PC-9 (cell line): ENCODE measurements at regions not wholly inside any gene's neighbourhood (a gene's known extent, or its start where the extent isn't known, plus 50 kb on each side); places are given as distances from the start of the nearest gene placed in this dataset.

Source experiments
- BruUV-seq: library from RNA; stranded (reverse); fragments of 400-500 nt; replicated peaks from 2 replicates; lab custom pipeline; 2021; lab: Mats Ljungman, UMichigan
- CTCF ChIA-PET: fragments of 300-600 bp; sonication (Branson Sonifier 250); formaldehyde crosslinking; loops from one replicate; lab custom pipeline; 2022; ENCODE audit warnings: antibody characterized with exemption; lab: Charles Lee
- POLR2A ChIA-PET: fragments of 300-600 bp; sonication (Branson Sonifier 250); formaldehyde crosslinking; loops from one replicate; lab custom pipeline; 2022; ENCODE audit warnings: antibody characterized with exemption; ENCODE audit not compliant: unreplicated experiment; lab: Charles Lee
- DNase-seq, 2 experiments: peaks; one replicate each; pipeline versions ENCODE4 v3.0.0 to v3.0.0-alpha.2; 2015 to 2022; ENCODE audit warnings: mixed read lengths in 1 of 2
- H2AFZ ChIP-seq: fragments of 200-600 bp; sonication (generic); 2 replicates; pipeline ENCODE4 v1.8.1; 2017; ENCODE audit warnings: antibody characterized with exemption
- H3F3A ChIP-seq: fragments of 200-600 bp; sonication (generic); 2 replicates; pipeline ENCODE4 v1.8.1; 2017; ENCODE audit warnings: antibody characterized with exemption, mild to moderate bottlenecking, low read depth; ENCODE audit not compliant: insufficient read depth
- H3K27ac ChIP-seq: fragments of 200-600 bp; sonication (generic); 2 replicates; pipeline ENCODE4 v1.6.1; 2016; ENCODE audit warnings: mixed run types
- H3K27me3 ChIP-seq: fragments of 200-600 bp; sonication (generic); 2 replicates; pipeline ENCODE4 v1.6.1; 2016; ENCODE audit warnings: low read depth, mixed run types; ENCODE audit not compliant: insufficient read depth
- H3K36me3 ChIP-seq: fragments of 200-600 bp; sonication (generic); 2 replicates; pipeline ENCODE4 v1.6.1; 2016; ENCODE audit warnings: low read depth, mixed run types
- H3K4me1 ChIP-seq: fragments of 200-600 bp; sonication (generic); replicated peaks from 2 replicates; pipeline ENCODE4 v1.6.1; 2016; ENCODE audit warnings: mixed run types; ENCODE audit not compliant: insufficient read depth
- H3K4me2 ChIP-seq: fragments of 200-600 bp; sonication (generic); 2 replicates; pipeline ENCODE4 v1.6.1; 2017; ENCODE audit warnings: mixed run types
- H3K4me3 ChIP-seq: fragments of 200-600 bp; sonication (generic); 2 replicates; pipeline ENCODE4 v1.6.1; 2016; ENCODE audit warnings: mixed run types
- H3K79me2 ChIP-seq: fragments of 200-600 bp; sonication (generic); 2 replicates; pipeline ENCODE4 v1.6.1; 2017; ENCODE audit warnings: low read depth, mixed run types
- H3K9me2 ChIP-seq: fragments of 200-600 bp; sonication (generic); 2 replicates; pipeline ENCODE4 v1.8.1; 2017; ENCODE audit warnings: mild to moderate bottlenecking; ENCODE audit not compliant: insufficient read depth
- H3K9me3 ChIP-seq: fragments of 200-600 bp; sonication (generic); 2 replicates; pipeline ENCODE4 v1.8.1; 2016; ENCODE audit warnings: low read depth; ENCODE audit not compliant: insufficient read depth
- H4K20me1 ChIP-seq: fragments of 200-600 bp; sonication (generic); 2 replicates; pipeline ENCODE4 v1.8.1; 2017; ENCODE audit not compliant: insufficient read depth
- CTCF ChIP-seq: fragments of 200-600 bp; sonication (generic); conservative IDR thresholded peaks from 2 replicates; pipeline ENCODE4 v1.6.1; 2017; ENCODE audit warnings: mixed run types, antibody characterized with exemption, mild to moderate bottlenecking, moderate library complexity
- EZH2 ChIP-seq: fragments of 200-600 bp; sonication (generic); IDR thresholded peaks from 2 replicates; pipeline ENCODE4 v1.8.0; 2017; ENCODE audit warnings: antibody characterized with exemption, low read depth
- intact Hi-C: fragments of 100-400 bp; cut with micrococcal nuclease; formaldehyde crosslinking; loops from one replicate; pipeline ENCODE4 v1.10.0; 2022; ENCODE audit not compliant: unreplicated experiment

- no peak overlapping the region for H3K4me2 ChIP-seq
- DNase-seq, result no peak
- H3K9me2 ChIP-seq, result no peaks in the 10 kb centered on the region
- intact Hi-C loops, result no loop called here
- no peaks in the 10 kb centered on the region for H3K4me1 ChIP-seq
- no TSS peak for BruUV-seq
- H3K27ac ChIP-seq, result no peak overlapping the region
- H2AFZ ChIP-seq, result no peak overlapping the region
- H3K36me3 ChIP-seq, result no peaks in the 10 kb centered on the region
- POLR2A ChIA-PET, result no interaction called here
- no peaks in the 10 kb centered on the region for H3F3A ChIP-seq
- H3K27me3 ChIP-seq, result peaks cover 21% of the 10 kb centered on the region
- no peaks in the 10 kb centered on the region for H3K79me2 ChIP-seq
- no peaks in the 10 kb centered on the region for H4K20me1 ChIP-seq
- peaks cover 6% of the 10 kb centered on the region for H3K9me3 ChIP-seq
- TF ChIP-seq CTCF (no peak), EZH2 (no peak)
- no peak overlapping the region for H3K4me3 ChIP-seq
- CTCF ChIA-PET, result no interaction called here
Observed at GRCh38 chr2:238658054-238658407, 189.9 kb upstream of the TWIST2 start.

- H3K4me1 ChIP-seq, result no peaks in the 10 kb centered on the region
- no peak for TF ChIP-seq CTCF
- no peak for TF ChIP-seq EZH2
- no peaks in the 10 kb centered on the region for H3K9me2 ChIP-seq
- no TSS peak for BruUV-seq
- H3K27ac ChIP-seq, result no peak overlapping the region
- no peak overlapping the region for H2AFZ ChIP-seq
- POLR2A ChIA-PET, result no interaction called here
- H3K9me3 ChIP-seq, result peaks cover 6% of the 10 kb centered on the region
- peaks cover 28% of the 10 kb centered on the region; the same call in 1 of the 2 replicates for H3K27me3 ChIP-seq
- no peak overlapping the region for H3K4me3 ChIP-seq
- H3K36me3 ChIP-seq, result no peaks in the 10 kb centered on the region
- H3K4me2 ChIP-seq, result no peak overlapping the region
- H3K79me2 ChIP-seq, result no peaks in the 10 kb centered on the region
- CTCF ChIA-PET, result no interaction called here
- intact Hi-C loops, result no loop called here
- no peaks in the 10 kb centered on the region for H3F3A ChIP-seq
- H4K20me1 ChIP-seq, result no peaks in the 10 kb centered on the region
- DNase-seq, result no peak
Observed at GRCh38 chr2:238658820-238659219, 189.1 kb upstream of the TWIST2 start.

- intact Hi-C loops, result no loop called here
- BruUV-seq, result no TSS peak
- H3K27me3 ChIP-seq, result peaks cover 32% of the 10 kb centered on the region; the same call in 1 of the 2 replicates
- H3K9me2 ChIP-seq, result no peaks in the 10 kb centered on the region
- H2AFZ ChIP-seq, result no peak overlapping the region
- DNase-seq, result no peak
- H3K27ac ChIP-seq, result no peak overlapping the region
- no peaks in the 10 kb centered on the region for H3F3A ChIP-seq
- no peaks in the 10 kb centered on the region for H3K36me3 ChIP-seq
- ChIA-PET POLR2A (no interaction called here), CTCF (no interaction called here)
- H3K4me3 ChIP-seq, result no peak overlapping the region
- H4K20me1 ChIP-seq, result no peaks in the 10 kb centered on the region
- no peak overlapping the region for H3K4me2 ChIP-seq
- peaks cover 6% of the 10 kb centered on the region for H3K9me3 ChIP-seq
- H3K4me1 ChIP-seq, result no peaks in the 10 kb centered on the region
- TF ChIP-seq EZH2 (no peak), CTCF (no peak)
- no peaks in the 10 kb centered on the region for H3K79me2 ChIP-seq
Observed at GRCh38 chr2:238659231-238659630, 188.7 kb upstream of the TWIST2 start.
